ENCODE measurements at regions not wholly inside any gene's neighbourhood (a gene's known extent, or its start where the extent isn't known, plus 50 kb on each side); places are given as distances from the start of the nearest gene placed in this dataset.

DNA sequence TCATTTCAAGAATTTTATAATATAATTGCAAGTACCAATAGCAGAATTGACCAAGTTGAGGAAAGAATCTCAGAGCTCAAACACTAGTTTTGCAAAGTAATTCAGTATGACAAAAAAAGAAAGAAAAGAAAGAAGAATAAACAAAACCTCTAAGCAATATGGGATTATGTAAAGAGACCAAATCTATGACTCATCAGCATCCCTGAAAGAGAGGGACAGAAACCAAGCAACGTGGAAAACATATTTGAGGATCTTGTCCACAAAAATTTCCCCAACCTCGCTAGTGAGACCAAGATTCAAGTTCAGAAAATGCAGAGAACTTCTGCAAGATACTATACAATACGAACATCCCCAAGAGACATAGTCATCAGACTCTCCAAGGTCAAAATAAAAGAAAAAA is 203.7 kb upstream of the DDI1 start:
- TF ChIP-seq MXI1 (IDR thresholded peaks at IDR 0.05; ENCODE audit: low read depth, low read length) (no peak), CHD1 (IDR thresholded peaks at IDR 0.05; ENCODE audit: low read depth, low read length) (no peak), POLR2AphosphoS5 (IDR thresholded peaks at IDR 0.05; ENCODE audit: low read length) (no peak), POLR2A (IDR thresholded peaks at IDR 0.05; ENCODE audit: low read depth, low read length) (no peak), EZH2 (IDR thresholded peaks at IDR 0.05; ENCODE audit: borderline replicate concordance, control insufficient read depth, low read depth, low read length) (no peak), HDAC2 (IDR thresholded peaks at IDR 0.05) (no peak), EP300 (IDR thresholded peaks at IDR 0.05; ENCODE audit: borderline replicate concordance in 1 of 2, control insufficient read depth in 1 of 2, low read depth in 2 of 2, low read length in 2 of 2) (no peak), YBX1 (IDR thresholded peaks at IDR 0.05) (no peak), ZNF217 (IDR thresholded peaks at IDR 0.05) (no peak), TARDBP (IDR thresholded peaks at IDR 0.05; ENCODE audit: borderline replicate concordance) (no peak), RAD21 (IDR thresholded peaks at IDR 0.05; ENCODE audit: insufficient read depth, low read depth, low read length) (no peak)
- TF ChIP-seq, protein P1, sequence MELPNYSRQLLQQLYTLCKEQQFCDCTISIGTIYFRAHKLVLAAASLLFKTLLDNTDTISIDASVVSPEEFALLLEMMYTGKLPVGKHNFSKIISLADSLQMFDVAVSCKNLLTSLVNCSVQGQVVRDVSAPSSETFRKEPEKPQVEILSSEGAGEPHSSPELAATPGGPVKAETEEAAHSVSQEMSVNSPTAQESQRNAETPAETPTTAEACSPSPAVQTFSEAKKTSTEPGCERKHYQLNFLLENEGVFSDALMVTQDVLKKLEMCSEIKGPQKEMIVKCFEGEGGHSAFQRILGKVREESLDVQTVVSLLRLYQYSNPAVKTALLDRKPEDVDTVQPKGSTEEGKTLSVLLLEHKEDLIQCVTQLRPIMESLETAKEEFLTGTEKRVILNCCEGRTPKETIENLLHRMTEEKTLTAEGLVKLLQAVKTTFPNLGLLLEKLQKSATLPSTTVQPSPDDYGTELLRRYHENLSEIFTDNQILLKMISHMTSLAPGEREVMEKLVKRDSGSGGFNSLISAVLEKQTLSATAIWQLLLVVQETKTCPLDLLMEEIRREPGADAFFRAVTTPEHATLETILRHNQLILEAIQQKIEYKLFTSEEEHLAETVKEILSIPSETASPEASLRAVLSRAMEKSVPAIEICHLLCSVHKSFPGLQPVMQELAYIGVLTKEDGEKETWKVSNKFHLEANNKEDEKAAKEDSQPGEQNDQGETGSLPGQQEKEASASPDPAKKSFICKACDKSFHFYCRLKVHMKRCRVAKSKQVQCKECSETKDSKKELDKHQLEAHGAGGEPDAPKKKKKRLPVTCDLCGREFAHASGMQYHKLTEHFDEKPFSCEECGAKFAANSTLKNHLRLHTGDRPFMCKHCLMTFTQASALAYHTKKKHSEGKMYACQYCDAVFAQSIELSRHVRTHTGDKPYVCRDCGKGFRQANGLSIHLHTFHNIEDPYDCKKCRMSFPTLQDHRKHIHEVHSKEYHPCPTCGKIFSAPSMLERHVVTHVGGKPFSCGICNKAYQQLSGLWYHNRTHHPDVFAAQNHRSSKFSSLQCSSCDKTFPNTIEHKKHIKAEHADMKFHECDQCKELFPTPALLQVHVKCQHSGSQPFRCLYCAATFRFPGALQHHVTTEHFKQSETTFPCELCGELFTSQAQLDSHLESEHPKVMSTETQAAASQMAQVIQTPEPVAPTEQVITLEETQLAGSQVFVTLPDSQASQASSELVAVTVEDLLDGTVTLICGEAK (IDR thresholded peaks at IDR 0.05; ENCODE audit: borderline replicate concordance), result no peak
- TF ChIP-seq, protein P2, sequence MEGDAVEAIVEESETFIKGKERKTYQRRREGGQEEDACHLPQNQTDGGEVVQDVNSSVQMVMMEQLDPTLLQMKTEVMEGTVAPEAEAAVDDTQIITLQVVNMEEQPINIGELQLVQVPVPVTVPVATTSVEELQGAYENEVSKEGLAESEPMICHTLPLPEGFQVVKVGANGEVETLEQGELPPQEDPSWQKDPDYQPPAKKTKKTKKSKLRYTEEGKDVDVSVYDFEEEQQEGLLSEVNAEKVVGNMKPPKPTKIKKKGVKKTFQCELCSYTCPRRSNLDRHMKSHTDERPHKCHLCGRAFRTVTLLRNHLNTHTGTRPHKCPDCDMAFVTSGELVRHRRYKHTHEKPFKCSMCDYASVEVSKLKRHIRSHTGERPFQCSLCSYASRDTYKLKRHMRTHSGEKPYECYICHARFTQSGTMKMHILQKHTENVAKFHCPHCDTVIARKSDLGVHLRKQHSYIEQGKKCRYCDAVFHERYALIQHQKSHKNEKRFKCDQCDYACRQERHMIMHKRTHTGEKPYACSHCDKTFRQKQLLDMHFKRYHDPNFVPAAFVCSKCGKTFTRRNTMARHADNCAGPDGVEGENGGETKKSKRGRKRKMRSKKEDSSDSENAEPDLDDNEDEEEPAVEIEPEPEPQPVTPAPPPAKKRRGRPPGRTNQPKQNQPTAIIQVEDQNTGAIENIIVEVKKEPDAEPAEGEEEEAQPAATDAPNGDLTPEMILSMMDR (IDR thresholded peaks at IDR 0.05 in 2 of 3, conservative IDR thresholded peaks at IDR 0.05 in 1 of 3; ENCODE audit: control insufficient read depth in 2 of 3, extremely low read depth in 1 of 3, insufficient read depth in 1 of 3, low read depth in 3 of 3, low read length in 3 of 3), result no peak

All from GM12878 (cell line).